Esophagus muscularis mucosa (tissue), 3 donors: ENCODE measurements at regions not wholly inside any gene's neighbourhood (a gene's known extent, or its start where the extent isn't known, plus 50 kb on each side); places are given as distances from the start of the nearest gene placed in this dataset.

ENCODE experiments used
- CTCF ChIP-seq, 3 experiments: fragments of 200-600 bp in 2 of 3; fragments of 450-650 bp in 1 of 3; sonication (generic) in 2 of 3; IDR thresholded peaks; one replicate each; pipeline ENCODE4 v1.5.1; 2017 to 2019; ENCODE audit warnings: antibody characterized with exemption in 3 of 3, mild to moderate bottlenecking in 2 of 3, moderate library complexity in 1 of 3
- EP300 ChIP-seq: sonication (generic); formaldehyde crosslinking; IDR thresholded peaks from one replicate; pipeline ENCODE4 v1.6.1; 2017; ENCODE audit warnings: antibody characterized with exemption

GRCh38 chr10:64023926-64024470, 502.8 kb downstream of the REEP3 start:
- TF ChIP-seq EP300 (no peak), CTCF (IDR thresholded peaks at IDR 0.05) (no peak)
